Astrocyte (in vitro differentiated cells and primary cell): ENCODE measurements at regions not wholly inside any gene's neighbourhood (a gene's known extent, or its start where the extent isn't known, plus 50 kb on each side); places are given as distances from the start of the nearest gene placed in this dataset.

Experiments used
- EZH2 ChIP-seq: IDR thresholded peaks from 2 replicates; pipeline ENCODE4 v1.6.1; 2012; ENCODE audit warnings: mild to moderate bottlenecking, low read length, inconsistent platforms; ENCODE audit not compliant: insufficient read depth
- TF ChIP-seq, protein P1 (sequence below): IDR thresholded peaks from 2 replicates; pipeline ENCODE4 v1.5.1; 2011; ENCODE audit warnings: low read depth, mild to moderate bottlenecking, inconsistent platforms, low read length, moderate library complexity; ENCODE audit not compliant: insufficient read depth

DNA sequence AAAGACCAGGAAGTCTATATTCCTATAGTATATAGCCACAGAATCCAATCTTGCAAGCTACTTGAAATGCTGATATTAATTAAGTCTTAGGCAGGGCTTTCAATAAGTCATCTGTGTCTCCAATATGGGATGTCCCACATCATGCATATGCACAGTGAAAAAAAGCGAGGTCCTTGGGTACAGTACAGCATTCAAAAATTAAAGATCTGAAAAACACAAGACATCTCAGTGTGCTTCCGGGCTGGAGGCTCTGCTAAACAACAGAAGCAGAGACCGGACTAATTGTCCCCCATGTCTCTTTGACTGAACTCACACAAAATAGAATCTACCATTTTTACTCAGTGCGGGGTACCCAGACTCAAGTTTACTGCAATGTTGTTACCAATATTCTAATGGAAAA is 156.0 kb downstream of the DAD1 start:
- TF ChIP-seq, protein P1, sequence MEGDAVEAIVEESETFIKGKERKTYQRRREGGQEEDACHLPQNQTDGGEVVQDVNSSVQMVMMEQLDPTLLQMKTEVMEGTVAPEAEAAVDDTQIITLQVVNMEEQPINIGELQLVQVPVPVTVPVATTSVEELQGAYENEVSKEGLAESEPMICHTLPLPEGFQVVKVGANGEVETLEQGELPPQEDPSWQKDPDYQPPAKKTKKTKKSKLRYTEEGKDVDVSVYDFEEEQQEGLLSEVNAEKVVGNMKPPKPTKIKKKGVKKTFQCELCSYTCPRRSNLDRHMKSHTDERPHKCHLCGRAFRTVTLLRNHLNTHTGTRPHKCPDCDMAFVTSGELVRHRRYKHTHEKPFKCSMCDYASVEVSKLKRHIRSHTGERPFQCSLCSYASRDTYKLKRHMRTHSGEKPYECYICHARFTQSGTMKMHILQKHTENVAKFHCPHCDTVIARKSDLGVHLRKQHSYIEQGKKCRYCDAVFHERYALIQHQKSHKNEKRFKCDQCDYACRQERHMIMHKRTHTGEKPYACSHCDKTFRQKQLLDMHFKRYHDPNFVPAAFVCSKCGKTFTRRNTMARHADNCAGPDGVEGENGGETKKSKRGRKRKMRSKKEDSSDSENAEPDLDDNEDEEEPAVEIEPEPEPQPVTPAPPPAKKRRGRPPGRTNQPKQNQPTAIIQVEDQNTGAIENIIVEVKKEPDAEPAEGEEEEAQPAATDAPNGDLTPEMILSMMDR = no peak
- TF ChIP-seq EZH2 = no peak
